ENCODE measurements at regions not wholly inside any gene's neighbourhood (a gene's known extent, or its start where the extent isn't known, plus 50 kb on each side); places are given as distances from the start of the nearest gene placed in this dataset.

DNA sequence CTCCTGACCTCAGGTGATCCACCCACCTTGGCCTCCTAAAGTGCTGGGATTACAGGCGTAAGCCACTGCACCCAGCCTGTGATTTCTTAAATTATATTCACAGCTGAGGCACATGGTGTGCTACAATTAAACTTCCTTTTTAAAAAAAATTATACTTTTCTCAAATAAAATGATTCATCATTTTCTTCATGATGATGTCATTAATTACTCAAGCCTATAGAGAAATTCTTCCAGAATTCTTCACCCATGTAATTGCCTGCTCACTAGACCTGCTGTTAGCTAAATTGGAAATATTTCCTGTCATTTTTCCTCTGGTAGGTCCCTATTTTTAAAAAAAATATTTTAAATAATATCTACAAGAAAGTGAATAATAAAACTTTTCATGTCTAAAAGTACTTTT, 440.0 kb upstream of the ANO3 start:
- TF ChIP-seq TAF1 (IDR thresholded peaks at IDR 0.05; ENCODE audit: borderline replicate concordance, low read depth, low read length) (no peak), POLR2AphosphoS5 (IDR thresholded peaks at IDR 0.05; ENCODE audit: low read depth, low read length) (no peak)
